ENCODE measurements at regions not wholly inside any gene's neighbourhood (a gene's known extent, or its start where the extent isn't known, plus 50 kb on each side); places are given as distances from the start of the nearest gene placed in this dataset.
"Not testable (repeated sequence)": the region's sequence is repeated elsewhere in the genome, so short reads cannot be mapped to it uniquely, and the experiment has no call there.

- FAIRE-seq: no peak
Measured at GRCh38 chr3:181250714-181251113, 261.2 kb upstream of the DNAJC19 start.

- no peak for FAIRE-seq
Measured at GRCh38 chr3:181239441-181239840, 249.9 kb upstream of the DNAJC19 start.

- no peak for FAIRE-seq
Measured at GRCh38 chr3:181230258-181230657, 240.7 kb upstream of the DNAJC19 start.

GRCh38 chr3:181213347-181213746, 223.8 kb upstream of the DNAJC19 start:
- FAIRE-seq: no peak

- no peak for FAIRE-seq
Measured at GRCh38 chr3:181212271-181212670, 222.7 kb upstream of the DNAJC19 start.

- peak; percentile 95 for FAIRE-seq
Measured at GRCh38 chr3:181210275-181210674, 220.7 kb upstream of the DNAJC19 start.

- FAIRE-seq: no peak
Measured at GRCh38 chr3:181189556-181189955, 200.0 kb upstream of the DNAJC19 start.

GRCh38 chr3:181183764-181184163, 194.2 kb upstream of the DNAJC19 start:
- FAIRE-seq: no peak

GRCh38 chr3:181183057-181183456, 193.5 kb upstream of the DNAJC19 start:
- not testable (repeated sequence) for FAIRE-seq

GRCh38 chr3:181178991-181179390, 189.5 kb upstream of the DNAJC19 start:
- FAIRE-seq: no peak

- FAIRE-seq: peak; percentile 67
Measured at GRCh38 chr3:181176601-181177000, 187.1 kb upstream of the DNAJC19 start.

- FAIRE-seq: no peak
Measured at GRCh38 chr3:181174676-181175233, 185.2 kb upstream of the DNAJC19 start.

GRCh38 chr3:181174022-181174421, 184.5 kb upstream of the DNAJC19 start:
- FAIRE-seq: no peak

GRCh38 chr3:181173227-181173626, 183.7 kb upstream of the DNAJC19 start:
- no peak for FAIRE-seq

GRCh38 chr3:181134873-181135272, 145.3 kb upstream of the DNAJC19 start:
- FAIRE-seq: no peak

GRCh38 chr3:181133832-181134231, 144.3 kb upstream of the DNAJC19 start:
- peak; percentile 94 for FAIRE-seq

- FAIRE-seq: no peak
Measured at GRCh38 chr3:181105646-181106045, 116.1 kb upstream of the DNAJC19 start.

GRCh38 chr3:181103605-181104004, 114.1 kb upstream of the DNAJC19 start:
- no peak for FAIRE-seq

GRCh38 chr3:181086011-181086410, 96.5 kb upstream of the DNAJC19 start:
- FAIRE-seq: no peak

GRCh38 chr3:181081930-181082329, 92.4 kb upstream of the DNAJC19 start:
- no peak for FAIRE-seq

GRCh38 chr3:181076558-181076957, 87.0 kb upstream of the DNAJC19 start:
- FAIRE-seq: no peak

- no peak for FAIRE-seq
Measured at GRCh38 chr3:181075098-181075497, 85.6 kb upstream of the DNAJC19 start.

GRCh38 chr3:181066143-181067087, 76.9 kb upstream of the DNAJC19 start:
- FAIRE-seq: no peak

GRCh38 chr3:181056136-181056732, 66.7 kb upstream of the DNAJC19 start:
- FAIRE-seq: no peak
